GM19240 (cell line): ENCODE measurements at regions not wholly inside any gene's neighbourhood (a gene's known extent, or its start where the extent isn't known, plus 50 kb on each side); places are given as distances from the start of the nearest gene placed in this dataset.

Source experiments
- DNase-seq: peaks from one replicate; pipeline ENCODE4 v3.0.0; 2011; ENCODE audit warnings: low spot score; ENCODE audit not compliant: insufficient read length

- no peak for DNase-seq
These were observed 89.1 kb downstream of the BBS10 start for GRCh38 chr12:76259106-76259505.

DNA sequence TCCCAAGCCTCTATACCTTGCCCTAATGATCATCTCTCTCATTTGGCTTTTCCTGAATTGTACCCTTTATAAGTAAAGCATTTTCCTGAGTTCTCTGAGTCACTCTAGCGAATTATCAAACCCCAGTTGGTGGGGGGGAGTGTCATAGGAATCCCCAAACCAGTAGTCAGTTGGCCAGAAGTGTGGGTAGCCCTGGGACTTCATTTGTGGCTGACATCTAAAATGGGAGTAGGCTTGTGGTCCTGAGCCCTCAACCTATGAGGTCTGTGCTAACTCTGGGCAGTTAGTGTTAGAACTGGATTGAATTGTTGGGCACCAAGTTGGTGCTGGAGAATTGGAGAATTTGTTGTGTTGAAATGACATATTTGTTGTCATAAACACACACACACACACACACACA lies 91.3 kb downstream of the BBS10 start:
- no peak for DNase-seq

GRCh38 chr12:76256321-76256720 lies 91.9 kb downstream of the BBS10 start:
- no peak for DNase-seq

- DNase-seq, result no peak
These were observed 92.5 kb downstream of the BBS10 start for GRCh38 chr12:76255692-76256091.

GRCh38 chr12:76255281-76255680 lies 92.9 kb downstream of the BBS10 start:
- DNase-seq, result no peak

DNA sequence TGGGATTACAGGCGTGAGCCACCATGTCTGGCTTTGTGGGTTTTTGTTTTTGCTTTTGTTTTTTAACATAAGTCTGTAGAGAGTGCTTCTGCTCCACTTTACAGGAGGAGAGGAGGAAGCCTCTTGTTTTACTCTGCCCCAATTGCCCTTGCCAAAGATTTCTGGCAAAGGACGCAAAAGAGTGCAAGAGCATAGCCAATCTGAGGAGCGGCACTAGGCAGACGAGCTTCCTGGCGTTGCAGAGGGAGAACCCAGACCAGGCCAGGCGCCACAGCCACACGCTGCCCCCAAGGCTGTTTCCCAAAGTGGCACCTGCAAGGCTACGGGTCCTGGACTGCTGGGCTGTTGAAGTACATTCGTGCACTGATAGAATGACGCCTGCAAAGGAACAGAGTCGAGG lies 96.2 kb downstream of the BBS10 start:
- no peak for DNase-seq

GRCh38 chr12:76250256-76250655 lies 98.0 kb downstream of the BBS10 start:
- DNase-seq, result no peak

DNA sequence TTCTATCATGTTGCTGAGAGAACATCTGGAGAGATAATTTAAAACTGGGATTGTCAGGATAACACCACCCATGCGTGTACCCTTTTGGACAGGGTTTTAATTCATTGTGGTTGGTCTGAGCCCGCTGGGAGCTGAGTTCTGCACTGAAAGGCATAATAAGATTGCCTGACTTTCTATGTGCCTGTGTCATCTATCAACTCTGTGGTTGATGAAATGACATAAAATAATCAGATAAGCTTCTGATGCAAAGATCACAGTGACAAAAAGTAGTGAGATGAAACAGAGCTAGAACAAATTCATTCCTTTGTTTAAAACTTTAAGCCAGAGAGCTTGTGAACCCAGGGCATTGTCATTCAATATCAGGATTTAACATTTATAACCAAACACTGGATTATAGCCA lies 98.7 kb downstream of the BBS10 start:
- DNase-seq, result no peak

- no peak for DNase-seq
These were observed 100.2 kb downstream of the BBS10 start for GRCh38 chr12:76247992-76248391.

DNA sequence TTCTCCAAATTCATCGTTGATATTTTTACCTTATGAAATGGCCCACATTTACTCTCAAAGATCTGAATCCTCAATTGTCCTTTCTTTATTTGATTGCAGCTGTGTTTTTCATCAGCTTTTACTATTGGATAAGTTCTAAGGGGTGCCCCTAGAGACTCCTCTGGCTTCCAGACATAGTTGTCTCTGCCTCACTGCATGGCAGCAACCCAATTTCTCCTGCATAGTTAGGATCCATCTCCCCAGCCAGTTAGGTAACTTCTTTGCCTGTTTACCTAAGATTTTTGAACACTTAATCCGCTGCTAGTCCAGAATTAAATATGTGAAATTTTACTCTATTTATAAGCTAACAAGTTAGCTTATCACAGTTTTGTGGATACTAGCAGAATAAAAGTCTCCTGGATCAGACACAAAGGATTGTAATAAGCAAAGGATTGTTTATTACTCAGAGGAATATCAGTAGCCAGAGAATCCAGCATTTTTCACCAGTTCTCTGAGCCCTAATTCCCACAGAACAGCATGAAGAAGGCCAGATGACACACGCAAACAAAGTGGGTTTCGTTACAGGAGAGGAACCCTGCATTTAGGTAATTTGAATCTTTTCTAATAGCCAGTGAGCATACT lies 101.1 kb downstream of the BBS10 start:
- no peak for DNase-seq

DNA sequence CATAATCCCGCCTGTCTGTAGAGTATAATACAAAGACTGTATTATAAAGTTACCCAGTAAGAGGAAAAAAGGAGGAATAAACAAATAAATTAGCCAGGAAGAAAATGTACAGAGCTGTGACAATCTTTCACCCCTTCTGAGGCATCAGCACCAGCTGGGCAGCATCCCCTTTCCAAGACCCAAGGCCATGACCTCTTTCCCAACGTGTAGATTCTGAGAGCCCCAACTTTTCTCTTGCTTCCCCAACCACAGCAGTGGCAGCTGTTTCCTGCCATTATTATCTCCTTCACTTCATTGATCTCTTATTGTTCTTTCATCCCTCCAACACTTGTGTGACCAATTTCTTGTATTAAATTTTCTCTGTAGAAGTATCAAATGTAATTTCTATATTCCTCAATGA lies 101.6 kb downstream of the BBS10 start:
- DNase-seq, result no peak

- DNase-seq, result no peak
These were observed 103.9 kb downstream of the BBS10 start for GRCh38 chr12:76244300-76244699.

GRCh38 chr12:76242813-76243550 lies 105.2 kb downstream of the BBS10 start:
- DNase-seq, result no peak

- no peak for DNase-seq
These were observed 106.8 kb downstream of the BBS10 start for GRCh38 chr12:76241371-76241770.

DNA sequence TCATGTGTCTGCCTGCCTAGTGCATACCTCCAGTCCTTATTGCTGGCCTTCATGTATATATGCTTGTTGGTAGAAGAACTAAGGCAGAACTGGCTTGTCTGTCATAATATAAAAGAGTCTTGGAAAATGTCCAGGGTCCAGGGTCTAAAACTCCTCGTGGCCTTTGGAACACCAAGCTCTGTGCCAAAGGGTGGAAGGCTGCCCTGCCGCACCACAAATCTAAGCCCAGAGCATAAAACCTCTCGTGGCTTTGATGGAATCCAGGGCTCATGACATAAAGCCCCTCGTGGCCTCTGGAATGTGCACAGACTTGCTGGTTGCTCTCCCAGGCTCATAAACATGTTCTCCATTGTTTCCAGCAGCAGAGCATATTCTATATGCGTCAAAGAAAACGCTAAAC lies 107.9 kb downstream of the BBS10 start:
- DNase-seq, result no peak

GRCh38 chr12:76238688-76239087 lies 109.5 kb downstream of the BBS10 start:
- DNase-seq, result no peak

- no peak for DNase-seq
These were observed 111.0 kb downstream of the BBS10 start for GRCh38 chr12:76237086-76237701.

DNA sequence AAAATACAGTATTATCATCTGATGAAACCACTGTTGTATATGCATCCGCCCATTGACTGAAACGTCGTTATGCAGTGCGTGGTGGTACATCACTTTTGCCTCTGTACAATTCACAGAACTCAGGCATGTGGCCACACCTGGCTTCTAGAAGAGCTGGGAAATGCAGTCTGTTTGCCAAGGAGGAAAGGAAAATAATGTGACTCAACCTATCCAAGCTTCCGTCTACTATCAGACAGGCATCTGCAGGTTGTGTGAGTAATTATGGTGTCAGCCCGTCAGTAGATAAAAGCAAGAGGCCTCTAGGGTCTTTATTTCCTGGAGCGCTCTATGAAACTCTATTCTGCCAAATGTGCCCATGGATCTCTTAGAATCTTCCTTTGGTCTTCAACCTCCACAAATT lies 111.6 kb downstream of the BBS10 start:
- DNase-seq, result no peak

DNA sequence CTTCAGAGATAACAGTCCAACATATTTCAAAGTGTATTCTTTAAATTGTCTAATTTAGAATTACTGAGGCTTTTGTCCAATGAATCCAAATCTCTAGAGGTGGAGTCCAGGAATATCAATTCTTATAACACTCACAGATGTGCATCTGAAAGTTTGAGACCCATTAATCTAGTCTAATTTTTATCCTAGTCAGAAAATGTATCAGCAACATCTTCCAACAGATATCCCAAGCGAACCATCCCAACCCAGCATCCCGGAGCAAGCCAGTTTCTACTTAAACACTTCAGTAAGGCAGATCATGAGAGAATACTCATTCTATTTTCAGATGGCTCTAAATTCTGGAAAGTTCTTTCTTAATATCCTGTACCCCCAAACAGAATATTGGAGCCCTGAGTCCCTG lies 113.5 kb downstream of the BBS10 start:
- no peak for DNase-seq

DNA sequence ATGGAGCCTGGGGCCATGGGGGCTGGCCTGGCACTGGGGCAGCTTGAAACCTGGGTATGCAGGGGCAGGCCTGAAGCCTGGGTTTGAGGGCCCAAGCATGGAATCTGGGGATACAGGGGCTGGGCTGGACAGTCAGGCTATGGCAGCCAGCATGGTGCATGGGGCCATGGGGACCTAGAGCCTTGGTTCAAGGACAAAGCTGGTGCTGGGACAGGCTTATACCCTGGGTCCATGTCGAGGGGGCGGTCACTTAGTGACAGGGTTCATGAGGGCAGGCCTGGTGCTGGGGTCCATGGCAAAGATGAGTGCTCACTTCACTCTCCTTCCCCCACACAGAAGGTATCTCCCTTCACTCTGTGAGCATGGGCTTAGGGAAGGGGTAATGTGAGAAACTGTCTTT lies 116.2 kb downstream of the BBS10 start:
- no peak for DNase-seq

- no peak for DNase-seq
These were observed 121.3 kb downstream of the BBS10 start for GRCh38 chr12:76226956-76227355.

DNA sequence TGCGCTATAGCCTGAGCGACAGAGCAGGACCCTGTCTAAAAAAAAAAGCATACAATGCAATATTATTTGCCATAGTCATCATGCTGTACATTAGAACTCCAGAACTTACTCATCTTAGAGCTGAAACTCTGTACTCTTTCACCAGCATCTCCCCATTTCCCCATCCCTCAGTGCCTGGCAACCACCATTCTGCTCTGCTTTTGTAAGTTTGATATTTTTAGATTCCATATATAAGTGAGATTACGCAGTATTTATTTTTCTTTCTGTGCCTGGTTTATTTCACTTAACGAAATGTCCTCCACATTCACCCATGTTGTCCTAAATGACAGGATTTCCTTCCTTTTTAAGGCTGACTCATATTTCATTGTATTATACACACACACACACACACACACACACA lies 121.8 kb downstream of the BBS10 start:
- no peak for DNase-seq

GRCh38 chr12:76223869-76224268 lies 124.3 kb downstream of the BBS10 start:
- DNase-seq, result no peak
